ENCODE measurements at regions not wholly inside any gene's neighbourhood (a gene's known extent, or its start where the extent isn't known, plus 50 kb on each side); places are given as distances from the start of the nearest gene placed in this dataset.

DNA sequence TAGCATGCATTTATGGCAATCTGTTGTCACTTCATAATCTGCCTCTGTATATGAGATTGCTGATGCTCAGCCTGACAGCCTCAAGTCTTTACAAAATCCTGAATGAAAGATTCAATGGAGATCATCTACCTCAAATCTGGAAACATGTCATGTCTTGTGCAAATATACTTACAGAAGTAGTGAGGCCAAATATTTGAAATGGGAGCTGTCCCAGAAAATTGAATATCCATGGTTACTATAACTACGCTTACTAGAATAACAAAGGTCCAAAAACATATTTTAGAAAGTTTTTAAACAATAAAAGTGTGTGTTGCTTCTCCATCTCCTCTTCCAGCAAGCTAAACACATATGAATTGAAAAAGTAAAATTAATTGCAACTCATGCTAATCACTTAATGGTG is 133.2 kb upstream of the DPH6 start:
- TF ChIP-seq, protein P1, sequence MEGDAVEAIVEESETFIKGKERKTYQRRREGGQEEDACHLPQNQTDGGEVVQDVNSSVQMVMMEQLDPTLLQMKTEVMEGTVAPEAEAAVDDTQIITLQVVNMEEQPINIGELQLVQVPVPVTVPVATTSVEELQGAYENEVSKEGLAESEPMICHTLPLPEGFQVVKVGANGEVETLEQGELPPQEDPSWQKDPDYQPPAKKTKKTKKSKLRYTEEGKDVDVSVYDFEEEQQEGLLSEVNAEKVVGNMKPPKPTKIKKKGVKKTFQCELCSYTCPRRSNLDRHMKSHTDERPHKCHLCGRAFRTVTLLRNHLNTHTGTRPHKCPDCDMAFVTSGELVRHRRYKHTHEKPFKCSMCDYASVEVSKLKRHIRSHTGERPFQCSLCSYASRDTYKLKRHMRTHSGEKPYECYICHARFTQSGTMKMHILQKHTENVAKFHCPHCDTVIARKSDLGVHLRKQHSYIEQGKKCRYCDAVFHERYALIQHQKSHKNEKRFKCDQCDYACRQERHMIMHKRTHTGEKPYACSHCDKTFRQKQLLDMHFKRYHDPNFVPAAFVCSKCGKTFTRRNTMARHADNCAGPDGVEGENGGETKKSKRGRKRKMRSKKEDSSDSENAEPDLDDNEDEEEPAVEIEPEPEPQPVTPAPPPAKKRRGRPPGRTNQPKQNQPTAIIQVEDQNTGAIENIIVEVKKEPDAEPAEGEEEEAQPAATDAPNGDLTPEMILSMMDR (IDR thresholded peaks at IDR 0.05; ENCODE audit: borderline replicate concordance, extremely low read depth, low read length, poor library complexity, severe bottlenecking) = no peak
- no peak for TF ChIP-seq EZH2 (IDR thresholded peaks at IDR 0.05; ENCODE audit: borderline replicate concordance, low read depth, low read length, severe bottlenecking)

All from DND-41 (cell line).